MM.1S (cell line): ENCODE measurements at regions not wholly inside any gene's neighbourhood (a gene's known extent, or its start where the extent isn't known, plus 50 kb on each side); places are given as distances from the start of the nearest gene placed in this dataset.

Experiments
- DNase-seq: peaks from one replicate; pipeline ENCODE4 v3.0.0-alpha.2; 2015
- H2AFZ ChIP-seq: fragments of 300-600 bp; sonication (generic); 2 replicates; pipeline ENCODE4 v1.6.0; 2016; ENCODE audit warnings: antibody characterized with exemption, low read length
- H3F3A ChIP-seq: fragments of 300-600 bp; sonication (generic); 2 replicates; pipeline ENCODE4 v1.6.1; 2016; ENCODE audit warnings: mild to moderate bottlenecking, antibody characterized with exemption, low read length, moderate library complexity, mixed read lengths; ENCODE audit not compliant: insufficient read depth
- H3K27ac ChIP-seq: fragments of 300-600 bp; sonication (generic); 2 replicates; pipeline ENCODE4 v1.5.1; 2016; ENCODE audit warnings: mild to moderate bottlenecking, low read length
- H3K27me3 ChIP-seq: fragments of 300-600 bp; sonication (generic); replicated peaks from 2 replicates; pipeline ENCODE4 v1.6.0; 2016; ENCODE audit warnings: low read length; ENCODE audit not compliant: insufficient read depth
- H3K36me3 ChIP-seq: fragments of 300-600 bp; sonication (generic); replicated peaks from 2 replicates; pipeline ENCODE4 v1.6.1; 2016; ENCODE audit warnings: mild to moderate bottlenecking, low read length, mixed read lengths; ENCODE audit not compliant: insufficient read depth
- H3K4me1 ChIP-seq: fragments of 300-600 bp; sonication (generic); 2 replicates; pipeline ENCODE4 v1.6.1; 2016; ENCODE audit warnings: low read length, mixed read lengths
- H3K4me2 ChIP-seq: fragments of 300-600 bp; sonication (generic); 2 replicates; pipeline ENCODE4 v1.6.0; 2016; ENCODE audit warnings: low read depth, low read length
- H3K4me3 ChIP-seq: fragments of 300-600 bp; sonication (generic); 2 replicates; pipeline ENCODE4 v1.5.1; 2016; ENCODE audit warnings: low read length, mixed read lengths
- H3K79me2 ChIP-seq: fragments of 300-600 bp; sonication (generic); 2 replicates; pipeline ENCODE4 v1.6.1; 2016; ENCODE audit warnings: mixed run types, low read length, mixed read lengths
- H3K9ac ChIP-seq: fragments of 300-600 bp; sonication (generic); 2 replicates; pipeline ENCODE4 v1.6.1; 2016; ENCODE audit warnings: low read length, mixed read lengths
- H3K9me2 ChIP-seq: fragments of 300-600 bp; sonication (generic); replicated peaks from 2 replicates; pipeline ENCODE4 v1.6.1; 2016; ENCODE audit warnings: mild to moderate bottlenecking, low read length, mixed read lengths; ENCODE audit not compliant: insufficient read depth
- H3K9me3 ChIP-seq: fragments of 300-600 bp; sonication (generic); replicated peaks from 2 replicates; pipeline ENCODE4 v1.6.1; 2016; ENCODE audit warnings: mild to moderate bottlenecking, low read length, mixed read lengths; ENCODE audit not compliant: insufficient read depth
- H4K20me1 ChIP-seq: fragments of 300-600 bp; sonication (generic); 2 replicates; pipeline ENCODE4 v1.6.1; 2016; ENCODE audit warnings: mild to moderate bottlenecking, low read length, moderate library complexity, mixed read lengths; ENCODE audit not compliant: insufficient read depth
- CTCF ChIP-seq: fragments of 300-600 bp; sonication (generic); IDR thresholded peaks from 2 replicates; pipeline ENCODE4 v1.5.1; 2016; ENCODE audit warnings: antibody characterized with exemption, low read length, mixed read lengths
- EZH2 ChIP-seq: fragments of 300-600 bp; sonication (generic); optimal IDR thresholded peaks from 2 replicates; pipeline ENCODE3; 2017; ENCODE audit warnings: low read depth, mild to moderate bottlenecking, antibody characterized with exemption, low read length, mixed read lengths
- EZH2phosphoT487 ChIP-seq: fragments of 300-600 bp; sonication (generic); IDR thresholded peaks from 2 replicates; pipeline ENCODE4 v1.6.1; 2018; ENCODE audit warnings: antibody characterized with exemption, low read length

GRCh38 chr5:124457101-124457500, 289.3 kb downstream of the ZNF608 start:
- H3K9ac ChIP-seq = no peak overlapping the region
- H3K36me3 ChIP-seq = no peaks in the 10 kb centered on the region
- no peaks in the 10 kb centered on the region for H3K27me3 ChIP-seq
- H3K9me2 ChIP-seq = no peaks in the 10 kb centered on the region
- TF ChIP-seq EZH2phosphoT487 (no peak), EZH2 (no peak), CTCF (no peak)
- no peak overlapping the region for H3K27ac ChIP-seq
- peaks cover 14% of the 10 kb centered on the region for H3F3A ChIP-seq
- no peaks in the 10 kb centered on the region for H3K79me2 ChIP-seq
- no peaks in the 10 kb centered on the region for H4K20me1 ChIP-seq
- no peak for DNase-seq
- H3K4me1 ChIP-seq = peaks cover 35% of the 10 kb centered on the region
- no peak overlapping the region for H3K4me3 ChIP-seq
- no peak overlapping the region for H3K4me2 ChIP-seq
- H2AFZ ChIP-seq = no peak overlapping the region
- no peaks in the 10 kb centered on the region for H3K9me3 ChIP-seq

GRCh38 chr5:124456249-124456648, 290.2 kb downstream of the ZNF608 start:
- no peak overlapping the region for H3K27ac ChIP-seq
- no peak overlapping the region for H2AFZ ChIP-seq
- no peak overlapping the region for H3K4me3 ChIP-seq
- no peaks in the 10 kb centered on the region for H3K27me3 ChIP-seq
- no peak overlapping the region for H3K4me2 ChIP-seq
- H3K9ac ChIP-seq = no peak overlapping the region
- peaks cover 35% of the 10 kb centered on the region for H3K4me1 ChIP-seq
- peaks cover 14% of the 10 kb centered on the region for H3F3A ChIP-seq
- no peaks in the 10 kb centered on the region for H4K20me1 ChIP-seq
- no peaks in the 10 kb centered on the region for H3K9me3 ChIP-seq
- TF ChIP-seq CTCF (no peak), EZH2 (no peak)
- H3K36me3 ChIP-seq = no peaks in the 10 kb centered on the region
- no peaks in the 10 kb centered on the region for H3K79me2 ChIP-seq
- H3K9me2 ChIP-seq = no peaks in the 10 kb centered on the region
- no peak for DNase-seq

- Histone ChIP-seq H3K36me3 (no peaks in the 10 kb centered on the region), H3K9me2 (no peaks in the 10 kb centered on the region), H3K27ac (peak overlapping the region; percentile 70; the same call in 1 of the 2 replicates), H3K4me1 (peaks cover 26% of the 10 kb centered on the region), H2AFZ (no peak overlapping the region), H3K4me3 (no peak overlapping the region), H3K9me3 (no peaks in the 10 kb centered on the region), H3K27me3 (no peaks in the 10 kb centered on the region), H3F3A (peaks cover 14% of the 10 kb centered on the region), H4K20me1 (no peaks in the 10 kb centered on the region), H3K79me2 (no peaks in the 10 kb centered on the region), H3K9ac (no peak overlapping the region), H3K4me2 (peak overlapping the region; percentile 44; the same call in 1 of the 2 replicates)
- no peak for TF ChIP-seq CTCF
- no peak for TF ChIP-seq EZH2phosphoT487
- TF ChIP-seq EZH2 = no peak
- DNase-seq = no peak
Measured at GRCh38 chr5:124454081-124454480, 292.4 kb downstream of the ZNF608 start.
